IMR-90 (cell line): ENCODE measurements at regions not wholly inside any gene's neighbourhood (a gene's known extent, or its start where the extent isn't known, plus 50 kb on each side); places are given as distances from the start of the nearest gene placed in this dataset.

Experiments used
- ATAC-seq: fragments of 200-7000 bp; cut with Tn5 transposase; 2 replicates; pipeline ENCODE4 v1.9.1; 2020; ENCODE audit warnings: low read depth, mild to moderate bottlenecking, moderate library complexity
- BruUV-seq: library from RNA; stranded (reverse); fragments of 400-500 nt; replicated peaks from 2 replicates; lab custom pipeline; 2021; lab: Mats Ljungman, UMichigan
- CTCF ChIA-PET: fragments of 300-600 bp; formaldehyde crosslinking; extraction: SDS; loops from one replicate; lab custom pipeline; 2021; ENCODE audit warnings: antibody characterized with exemption; lab: Yijun Ruan, JAX
- POLR2A ChIA-PET: fragments of 300-600 bp; sonication (Branson Sonifier 250); formaldehyde crosslinking; loops from one replicate; lab custom pipeline; 2022; ENCODE audit warnings: antibody characterized with exemption; ENCODE audit not compliant: unreplicated experiment; lab: Charles Lee
- DNase-seq: peaks from one replicate; pipeline ENCODE4 v3.0.0; 2013
- H2AFZ ChIP-seq: replicated peaks from 2 replicates; pipeline ENCODE3; 2013; ENCODE audit warnings: low read length, mild to moderate bottlenecking; ENCODE audit not compliant: poor library complexity
- H2AK5ac ChIP-seq: 2 replicates; pipeline ENCODE4 v1.6.1; 2013; ENCODE audit warnings: low read depth, low read length, inconsistent platforms
- H2AK9ac ChIP-seq: replicated peaks from 2 replicates; pipeline ENCODE3; 2013; ENCODE audit warnings: mild to moderate bottlenecking, low read depth, low read length, moderate library complexity; ENCODE audit not compliant: poor library complexity
- H2BK120ac ChIP-seq: 2 replicates; pipeline ENCODE4 v1.6.1; 2013; ENCODE audit warnings: low read depth, low read length, inconsistent platforms
- H2BK15ac ChIP-seq: 3 replicates; pipeline ENCODE4 v1.6.1; 2013; ENCODE audit warnings: low read depth, low read length, inconsistent platforms
- H2BK20ac ChIP-seq: 2 replicates; pipeline ENCODE4 v1.6.1; 2013; ENCODE audit warnings: low read depth, mild to moderate bottlenecking, inconsistent platforms, low read length, moderate library complexity
- H2BK5ac ChIP-seq: 2 replicates; pipeline ENCODE4 v1.6.1; 2013; ENCODE audit warnings: mild to moderate bottlenecking, low read depth, low read length, inconsistent platforms; ENCODE audit not compliant: poor library complexity, severe bottlenecking
- H3K14ac ChIP-seq: replicated peaks from 2 replicates; pipeline ENCODE4 v1.6.1; 2013; ENCODE audit warnings: low read depth, low read length, inconsistent platforms
- H3K18ac ChIP-seq: 2 replicates; pipeline ENCODE4 v1.6.1; 2013; ENCODE audit warnings: low read depth, low read length, control low read depth
- H3K23ac ChIP-seq: 2 replicates; pipeline ENCODE4 v1.6.1; 2013; ENCODE audit warnings: low read depth, low read length, inconsistent platforms
- H3K27ac ChIP-seq: 2 replicates; pipeline ENCODE4 v1.5.1; 2013; ENCODE audit warnings: mild to moderate bottlenecking, control low read depth, low read length; ENCODE audit not compliant: insufficient read depth
- H3K27me3 ChIP-seq: 2 replicates; pipeline ENCODE4 v1.6.1; 2013; ENCODE audit warnings: low read length; ENCODE audit not compliant: control insufficient read depth, insufficient read depth
- H3K36me3 ChIP-seq: 2 replicates; pipeline ENCODE4 v1.6.1; 2013; ENCODE audit warnings: low read length, mixed read lengths; ENCODE audit not compliant: control insufficient read depth, insufficient read depth
- H3K4ac ChIP-seq: 2 replicates; pipeline ENCODE4 v1.6.1; 2013; ENCODE audit warnings: low read depth, low read length, inconsistent platforms
- H3K4me1 ChIP-seq: 2 replicates; pipeline ENCODE4 v1.6.1; 2013; ENCODE audit warnings: low read length, mixed read lengths; ENCODE audit not compliant: control insufficient read depth, insufficient read depth
- H3K4me2 ChIP-seq: 2 replicates; pipeline ENCODE4 v1.6.1; 2013; ENCODE audit warnings: low read depth, mild to moderate bottlenecking, control low read depth, low read length, moderate library complexity
- H3K4me3 ChIP-seq: 2 replicates; pipeline ENCODE4 v1.5.1; 2013; ENCODE audit warnings: low read depth, mild to moderate bottlenecking, control low read depth, low read length, moderate library complexity; ENCODE audit not compliant: insufficient read depth
- H3K56ac ChIP-seq: 2 replicates; pipeline ENCODE4 v1.6.1; 2013; ENCODE audit warnings: low read length, inconsistent platforms; ENCODE audit not compliant: insufficient read depth; ENCODE audit errors: extremely low read depth
- H3K79me1 ChIP-seq, 2 experiments: 2 replicates each; pipeline ENCODE4 v1.6.1; 2013; ENCODE audit warnings: low read length in 2 of 2, inconsistent platforms in 1 of 2, low read depth in 1 of 2
- H3K9ac ChIP-seq: 2 replicates; pipeline ENCODE4 v1.6.1; 2013; ENCODE audit warnings: low read depth, low read length, control low read depth
- H3K9me1 ChIP-seq: 2 replicates; pipeline ENCODE4 v1.6.1; 2013; ENCODE audit warnings: low read length, inconsistent platforms; ENCODE audit not compliant: insufficient read depth
- H3K9me3 ChIP-seq: 2 replicates; pipeline ENCODE4 v1.6.1; 2013; ENCODE audit warnings: low read length; ENCODE audit not compliant: control insufficient read depth, insufficient read depth
- H4K20me1 ChIP-seq: 2 replicates; pipeline ENCODE4 v1.6.1; 2013; ENCODE audit warnings: low read length, inconsistent platforms; ENCODE audit not compliant: insufficient read depth
- H4K5ac ChIP-seq: 2 replicates; pipeline ENCODE4 v1.6.1; 2013; ENCODE audit warnings: mild to moderate bottlenecking, low read depth, low read length, control low read depth
- H4K8ac ChIP-seq, 2 experiments: 2 replicates each; pipeline ENCODE4 v1.6.1; 2013; ENCODE audit warnings: low read depth in 2 of 2, low read length in 2 of 2, control low read depth in 1 of 2, inconsistent platforms in 1 of 2
- H4K91ac ChIP-seq: 2 replicates; pipeline ENCODE4 v1.6.1; 2013; ENCODE audit warnings: low read depth, low read length, inconsistent platforms; ENCODE audit not compliant: insufficient read depth
- BHLHE40 ChIP-seq: fragments of 150-350 bp; IDR thresholded peaks from 2 replicates; pipeline ENCODE4 v1.6.1; 2016; ENCODE audit warnings: mild to moderate bottlenecking, low read depth, low read length
- CEBPB ChIP-seq: IDR thresholded peaks from 2 replicates; pipeline ENCODE4 v1.6.1; 2012; ENCODE audit warnings: low read depth, low read length, improper control_type of control experiment
- CHD1 ChIP-seq: IDR thresholded peaks from 2 replicates; pipeline ENCODE4 v1.6.1; 2012; ENCODE audit warnings: low read depth, low read length, improper control_type of control experiment
- CTCF ChIP-seq: conservative IDR thresholded peaks from 2 replicates; pipeline ENCODE4 v1.5.1; 2012; ENCODE audit warnings: mild to moderate bottlenecking, low read depth, low read length, improper control_type of control experiment
- ELK1 ChIP-seq: fragments of 150-350 bp; IDR thresholded peaks from 2 replicates; pipeline ENCODE4 v1.6.1; 2016; ENCODE audit warnings: low read depth, mild to moderate bottlenecking, low read length, moderate library complexity, borderline replicate concordance
- FOS ChIP-seq: fragments of 150-350 bp; IDR thresholded peaks from 2 replicates; pipeline ENCODE4 v1.6.1; 2016; ENCODE audit warnings: low read depth, low read length
- MAFK ChIP-seq: IDR thresholded peaks from 2 replicates; pipeline ENCODE4 v1.6.1; 2012; ENCODE audit warnings: low read depth, low read length, improper control_type of control experiment
- MAZ ChIP-seq: IDR thresholded peaks from 2 replicates; pipeline ENCODE4 v1.6.1; 2012; ENCODE audit warnings: low read depth, mild to moderate bottlenecking, low read length, improper control_type of control experiment, moderate library complexity, borderline replicate concordance
- MXI1 ChIP-seq: IDR thresholded peaks from 2 replicates; pipeline ENCODE4 v1.6.1; 2012; ENCODE audit warnings: low read depth, mild to moderate bottlenecking, low read length, moderate library complexity, borderline replicate concordance
- NFE2L2 ChIP-seq: fragments of 150-350 bp; IDR thresholded peaks from 2 replicates; pipeline ENCODE4 v1.6.1; 2016; ENCODE audit warnings: low read depth, mild to moderate bottlenecking, low read length
- POLR2A ChIP-seq: IDR thresholded peaks from 2 replicates; pipeline ENCODE4 v1.6.1; 2012; ENCODE audit warnings: mild to moderate bottlenecking, low read depth, low read length
- RAD21 ChIP-seq: IDR thresholded peaks from 2 replicates; pipeline ENCODE4 v1.6.1; 2012; ENCODE audit warnings: low read length, improper control_type of control experiment
- RCOR1 ChIP-seq: IDR thresholded peaks from 2 replicates; pipeline ENCODE4 v1.6.1; 2012; ENCODE audit warnings: mild to moderate bottlenecking, low read length, improper control_type of control experiment; ENCODE audit not compliant: insufficient replicate concordance
- RFX5 ChIP-seq: IDR thresholded peaks from 2 replicates; pipeline ENCODE4 v1.8.0; 2012; ENCODE audit warnings: low read depth, mild to moderate bottlenecking, low read length, moderate library complexity
- SMC3 ChIP-seq: fragments of 150-350 bp; IDR thresholded peaks from 2 replicates; pipeline ENCODE4 v1.6.1; 2016; ENCODE audit warnings: low read depth, mild to moderate bottlenecking, antibody characterized with exemption, low read length, moderate library complexity
- USF2 ChIP-seq: fragments of 150-350 bp; IDR thresholded peaks from 2 replicates; pipeline ENCODE4 v1.6.1; 2017; ENCODE audit warnings: mild to moderate bottlenecking, antibody characterized with exemption, low read length, low read depth
- WGBS, 2 experiments: methylation state at CpG; one replicate each; pipeline versions ENCODE4 v1.1.5 to v1.1.7; 2013; ENCODE audit warnings: missing lambda C conversion rate in 2 of 2; ENCODE audit not compliant: insufficient read length in 1 of 2; ENCODE audit errors: extremely low coverage in 2 of 2; 5-methylcytosine and 5-hydroxymethylcytosine counted together
- dilution Hi-C: fragments of 300-500 bp; cut with HindIII; formaldehyde crosslinking; loops from one replicate; pipeline ENCODE4 v1.14.3; 2018; ENCODE audit warnings: low sequenced_read_pairs; ENCODE audit not compliant: unreplicated experiment
- in situ Hi-C: fragments of 300-500 bp; cut with MboI; formaldehyde crosslinking; loops from 3 replicates; pipeline ENCODE4 v1.14.3; 2019; ENCODE audit warnings: low sequenced_read_pairs, inconsistent platforms, mixed read lengths
- intact Hi-C: fragments of 100-400 bp; cut with micrococcal nuclease; formaldehyde crosslinking; loops from 2 replicates; pipeline ENCODE4 v1.10.0; 2022

GRCh38 chr2:150413910-150414309 lies 73.6 kb downstream of the RND3 start:
- Histone ChIP-seq H3K9ac (no peak overlapping the region), H3K56ac (no peak overlapping the region), H2BK5ac (no peak overlapping the region), H3K27ac (no peak overlapping the region), H3K4me3 (no peak overlapping the region), H2AK5ac (no peak overlapping the region), H2BK20ac (0 out of 2 replicates have a peak overlapping the region, but pooled peaks have one; percentile 25), H3K18ac (no peak overlapping the region), H2BK15ac (peak overlapping the region; percentile 28; the same call in 1 of the 3 replicates), H3K23ac (no peak overlapping the region), H4K5ac (no peak overlapping the region), H3K9me3 (no peaks in the 10 kb centered on the region), H2BK120ac (no peak overlapping the region), H4K8ac (no peak overlapping the region), H3K14ac (no peak overlapping the region), H3K27me3 (no peaks in the 10 kb centered on the region), H4K91ac (no peak overlapping the region), H2AK9ac (no peak overlapping the region), H3K4ac (no peak overlapping the region), H2AFZ (no peak overlapping the region), H3K9me1 (peaks cover 6% of the 10 kb centered on the region; the same call in 1 of the 2 replicates), H3K4me1 (peaks cover 7% of the 10 kb centered on the region), H3K36me3 (no peaks in the 10 kb centered on the region), H4K20me1 (no peaks in the 10 kb centered on the region), H3K4me2 (no peak overlapping the region), H3K79me1 (no peaks in the 10 kb centered on the region)
- no CpG with 5 or more reads among the region's 2 CpGs for WGBS, 2 experiments
- CTCF ChIA-PET = no interaction called here
- no TSS peak for BruUV-seq
- DNase-seq (no peak), ATAC-seq (no peak)
- intact Hi-C loops = no loop called here
- POLR2A ChIA-PET = no interaction called here
- dilution Hi-C loops = no loop called here
- TF ChIP-seq MXI1 = no peak
- no peak for TF ChIP-seq RFX5
- TF ChIP-seq SMC3 = no peak
- no peak for TF ChIP-seq ELK1
- TF ChIP-seq FOS = no peak
- no peak for TF ChIP-seq MAZ
- TF ChIP-seq POLR2A = no peak
- no peak for TF ChIP-seq CTCF
- TF ChIP-seq BHLHE40 = no peak
- no peak for TF ChIP-seq USF2
- no peak for TF ChIP-seq RAD21
- TF ChIP-seq RCOR1 = no peak
- TF ChIP-seq NFE2L2 = no peak
- no peak for TF ChIP-seq CEBPB
- no peak for TF ChIP-seq MAFK
- TF ChIP-seq CHD1 = no peak
- in situ Hi-C loops = no loop called here
